ENCODE measurements at regions not wholly inside any gene's neighbourhood (a gene's known extent, or its start where the extent isn't known, plus 50 kb on each side); places are given as distances from the start of the nearest gene placed in this dataset.

- Histone ChIP-seq H2BK12ac (ENCODE audit: insufficient read length, low read depth, low read length) (no peak overlapping the region), H3K27me3 (ENCODE audit: insufficient read depth, low read length) (no peaks in the 10 kb centered on the region), H2AFZ (ENCODE audit: low read length) (no peak overlapping the region), H3K9me3 (ENCODE audit: control insufficient read depth, low read depth, low read length) (no peaks in the 10 kb centered on the region), H3K4me1 (ENCODE audit: insufficient read depth, low read length) (no peaks in the 10 kb centered on the region; the same call in 1 of the 2 replicates), H3K23me2 (ENCODE audit: insufficient read length, low read depth, low read length, poor library complexity, severe bottlenecking) (no peaks in the 10 kb centered on the region), H2BK5ac (ENCODE audit: insufficient read length, low read length) (no peak overlapping the region), H3K4ac (ENCODE audit: low read depth, low read length) (no peak overlapping the region), H4K5ac (ENCODE audit: insufficient read length, low read depth, low read length) (no peak overlapping the region), H4K91ac (ENCODE audit: insufficient read length, low read depth, low read length) (no peak overlapping the region), H3K23ac (ENCODE audit: insufficient read length, low read depth, low read length) (no peak overlapping the region), H3K79me2 (ENCODE audit: insufficient read depth, low read length) (no peaks in the 10 kb centered on the region), H2BK20ac (ENCODE audit: low read depth, low read length, poor library complexity, severe bottlenecking) (no peak overlapping the region), H3K14ac (ENCODE audit: insufficient read depth, low read length) (no peak overlapping the region), H4K8ac (replicated peaks; ENCODE audit: insufficient read length, low read depth, low read length) (no peak overlapping the region), H3K27ac (ENCODE audit: insufficient read length, low read depth, low read length) (no peak overlapping the region), H3K79me1 (ENCODE audit: insufficient read depth, low read depth, low read length, poor library complexity, severe bottlenecking) (no peaks in the 10 kb centered on the region), H3K18ac (ENCODE audit: insufficient read length, low read depth, low read length) (no peak overlapping the region), H3K4me2 (ENCODE audit: insufficient read depth, insufficient read length, low read length) (no peak overlapping the region), H4K20me1 (ENCODE audit: control insufficient read depth, insufficient read depth, insufficient read length) (no peaks in the 10 kb centered on the region), H2BK15ac (ENCODE audit: low read depth, low read length) (no peak overlapping the region), H2BK120ac (ENCODE audit: low read depth, low read length, poor library complexity, severe bottlenecking) (no peak overlapping the region), H3T11ph (ENCODE audit: low read length) (no peak overlapping the region), H2AK5ac (ENCODE audit: insufficient read length, low read length) (no peak overlapping the region), H3K9ac (ENCODE audit: extremely low read depth, insufficient read length, low read length) (no peak overlapping the region), H3K56ac (ENCODE audit: insufficient read length, low read depth, low read length) (no peak overlapping the region)
- Mint-ChIP-seq H3K36me3 (ENCODE audit: insufficient read depth in 1 of 3, low read depth in 3 of 3) (peaks cover 0 to 4% (median 2%) of the 10 kb centered on the region in 3 experiments; a peak in 3 of 7 replicates), H3K27ac (no peak overlapping the region), H3K9me3 (peaks cover 9 to 19% of the 10 kb centered on the region in 2 experiments), H3K27me3 (ENCODE audit: low read depth) (no peaks in the 10 kb centered on the region), H3K4me1 (peaks cover 10% of the 10 kb centered on the region in 2 experiments), H3K4me3 (no peak overlapping the region)
- no peak for DNase-seq
- no peak for TF ChIP-seq CTCF (conservative IDR thresholded peaks at IDR 0.05)
- WGBS (ENCODE audit: extremely low coverage, insufficient read length, low lambda C conversion rate), result no CpG with 5 or more reads among the region's 7 CpGs
These were observed 201.7 kb downstream of the NUF2 start for GRCh38 chr1:163523375-163524029.
